IMR-90 (cell line): ENCODE measurements at regions not wholly inside any gene's neighbourhood (a gene's known extent, or its start where the extent isn't known, plus 50 kb on each side); places are given as distances from the start of the nearest gene placed in this dataset.

Experiments
- ATAC-seq: fragments of 200-7000 bp; cut with Tn5 transposase; 2 replicates; pipeline ENCODE4 v1.9.1; 2020; ENCODE audit warnings: low read depth, mild to moderate bottlenecking, moderate library complexity
- BruUV-seq: library from RNA; stranded (reverse); fragments of 400-500 nt; replicated peaks from 2 replicates; lab custom pipeline; 2021; lab: Mats Ljungman, UMichigan
- CTCF ChIA-PET: fragments of 300-600 bp; formaldehyde crosslinking; extraction: SDS; loops from one replicate; lab custom pipeline; 2021; ENCODE audit warnings: antibody characterized with exemption; lab: Yijun Ruan, JAX
- POLR2A ChIA-PET: fragments of 300-600 bp; sonication (Branson Sonifier 250); formaldehyde crosslinking; loops from one replicate; lab custom pipeline; 2022; ENCODE audit warnings: antibody characterized with exemption; ENCODE audit not compliant: unreplicated experiment; lab: Charles Lee
- DNase-seq: peaks from one replicate; pipeline ENCODE4 v3.0.0; 2013
- H2AFZ ChIP-seq: replicated peaks from 2 replicates; pipeline ENCODE3; 2013; ENCODE audit warnings: low read length, mild to moderate bottlenecking; ENCODE audit not compliant: poor library complexity
- H2AK5ac ChIP-seq: 2 replicates; pipeline ENCODE4 v1.6.1; 2013; ENCODE audit warnings: low read depth, low read length, inconsistent platforms
- H2AK9ac ChIP-seq: replicated peaks from 2 replicates; pipeline ENCODE3; 2013; ENCODE audit warnings: mild to moderate bottlenecking, low read depth, low read length, moderate library complexity; ENCODE audit not compliant: poor library complexity
- H2BK120ac ChIP-seq: 2 replicates; pipeline ENCODE4 v1.6.1; 2013; ENCODE audit warnings: low read depth, low read length, inconsistent platforms
- H2BK15ac ChIP-seq: 3 replicates; pipeline ENCODE4 v1.6.1; 2013; ENCODE audit warnings: low read depth, low read length, inconsistent platforms
- H2BK20ac ChIP-seq: 2 replicates; pipeline ENCODE4 v1.6.1; 2013; ENCODE audit warnings: low read depth, mild to moderate bottlenecking, inconsistent platforms, low read length, moderate library complexity
- H2BK5ac ChIP-seq: 2 replicates; pipeline ENCODE4 v1.6.1; 2013; ENCODE audit warnings: mild to moderate bottlenecking, low read depth, low read length, inconsistent platforms; ENCODE audit not compliant: poor library complexity, severe bottlenecking
- H3K14ac ChIP-seq: replicated peaks from 2 replicates; pipeline ENCODE4 v1.6.1; 2013; ENCODE audit warnings: low read depth, low read length, inconsistent platforms
- H3K18ac ChIP-seq: 2 replicates; pipeline ENCODE4 v1.6.1; 2013; ENCODE audit warnings: low read depth, low read length, control low read depth
- H3K23ac ChIP-seq: 2 replicates; pipeline ENCODE4 v1.6.1; 2013; ENCODE audit warnings: low read depth, low read length, inconsistent platforms
- H3K27ac ChIP-seq: 2 replicates; pipeline ENCODE4 v1.5.1; 2013; ENCODE audit warnings: mild to moderate bottlenecking, control low read depth, low read length; ENCODE audit not compliant: insufficient read depth
- H3K27me3 ChIP-seq: 2 replicates; pipeline ENCODE4 v1.6.1; 2013; ENCODE audit warnings: low read length; ENCODE audit not compliant: control insufficient read depth, insufficient read depth
- H3K36me3 ChIP-seq: 2 replicates; pipeline ENCODE4 v1.6.1; 2013; ENCODE audit warnings: low read length, mixed read lengths; ENCODE audit not compliant: control insufficient read depth, insufficient read depth
- H3K4ac ChIP-seq: 2 replicates; pipeline ENCODE4 v1.6.1; 2013; ENCODE audit warnings: low read depth, low read length, inconsistent platforms
- H3K4me1 ChIP-seq: 2 replicates; pipeline ENCODE4 v1.6.1; 2013; ENCODE audit warnings: low read length, mixed read lengths; ENCODE audit not compliant: control insufficient read depth, insufficient read depth
- H3K4me2 ChIP-seq: 2 replicates; pipeline ENCODE4 v1.6.1; 2013; ENCODE audit warnings: low read depth, mild to moderate bottlenecking, control low read depth, low read length, moderate library complexity
- H3K4me3 ChIP-seq: 2 replicates; pipeline ENCODE4 v1.5.1; 2013; ENCODE audit warnings: low read depth, mild to moderate bottlenecking, control low read depth, low read length, moderate library complexity; ENCODE audit not compliant: insufficient read depth
- H3K56ac ChIP-seq: 2 replicates; pipeline ENCODE4 v1.6.1; 2013; ENCODE audit warnings: low read length, inconsistent platforms; ENCODE audit not compliant: insufficient read depth; ENCODE audit errors: extremely low read depth
- H3K79me1 ChIP-seq, 2 experiments: 2 replicates each; pipeline ENCODE4 v1.6.1; 2013; ENCODE audit warnings: low read length in 2 of 2, inconsistent platforms in 1 of 2, low read depth in 1 of 2
- H3K9ac ChIP-seq: 2 replicates; pipeline ENCODE4 v1.6.1; 2013; ENCODE audit warnings: low read depth, low read length, control low read depth
- H3K9me1 ChIP-seq: 2 replicates; pipeline ENCODE4 v1.6.1; 2013; ENCODE audit warnings: low read length, inconsistent platforms; ENCODE audit not compliant: insufficient read depth
- H3K9me3 ChIP-seq: 2 replicates; pipeline ENCODE4 v1.6.1; 2013; ENCODE audit warnings: low read length; ENCODE audit not compliant: control insufficient read depth, insufficient read depth
- H4K20me1 ChIP-seq: 2 replicates; pipeline ENCODE4 v1.6.1; 2013; ENCODE audit warnings: low read length, inconsistent platforms; ENCODE audit not compliant: insufficient read depth
- H4K5ac ChIP-seq: 2 replicates; pipeline ENCODE4 v1.6.1; 2013; ENCODE audit warnings: mild to moderate bottlenecking, low read depth, low read length, control low read depth
- H4K8ac ChIP-seq, 2 experiments: 2 replicates each; pipeline ENCODE4 v1.6.1; 2013; ENCODE audit warnings: low read depth in 2 of 2, low read length in 2 of 2, control low read depth in 1 of 2, inconsistent platforms in 1 of 2
- H4K91ac ChIP-seq: 2 replicates; pipeline ENCODE4 v1.6.1; 2013; ENCODE audit warnings: low read depth, low read length, inconsistent platforms; ENCODE audit not compliant: insufficient read depth
- BHLHE40 ChIP-seq: fragments of 150-350 bp; IDR thresholded peaks from 2 replicates; pipeline ENCODE4 v1.6.1; 2016; ENCODE audit warnings: mild to moderate bottlenecking, low read depth, low read length
- CEBPB ChIP-seq: IDR thresholded peaks from 2 replicates; pipeline ENCODE4 v1.6.1; 2012; ENCODE audit warnings: low read depth, low read length, improper control_type of control experiment
- CHD1 ChIP-seq: IDR thresholded peaks from 2 replicates; pipeline ENCODE4 v1.6.1; 2012; ENCODE audit warnings: low read depth, low read length, improper control_type of control experiment
- FOS ChIP-seq: fragments of 150-350 bp; IDR thresholded peaks from 2 replicates; pipeline ENCODE4 v1.6.1; 2016; ENCODE audit warnings: low read depth, low read length
- MAFK ChIP-seq: IDR thresholded peaks from 2 replicates; pipeline ENCODE4 v1.6.1; 2012; ENCODE audit warnings: low read depth, low read length, improper control_type of control experiment
- MAZ ChIP-seq: IDR thresholded peaks from 2 replicates; pipeline ENCODE4 v1.6.1; 2012; ENCODE audit warnings: low read depth, mild to moderate bottlenecking, low read length, improper control_type of control experiment, moderate library complexity, borderline replicate concordance
- MXI1 ChIP-seq: IDR thresholded peaks from 2 replicates; pipeline ENCODE4 v1.6.1; 2012; ENCODE audit warnings: low read depth, mild to moderate bottlenecking, low read length, moderate library complexity, borderline replicate concordance
- NFE2L2 ChIP-seq: fragments of 150-350 bp; IDR thresholded peaks from 2 replicates; pipeline ENCODE4 v1.6.1; 2016; ENCODE audit warnings: low read depth, mild to moderate bottlenecking, low read length
- POLR2A ChIP-seq: IDR thresholded peaks from 2 replicates; pipeline ENCODE4 v1.6.1; 2012; ENCODE audit warnings: mild to moderate bottlenecking, low read depth, low read length
- RAD21 ChIP-seq: IDR thresholded peaks from 2 replicates; pipeline ENCODE4 v1.6.1; 2012; ENCODE audit warnings: low read length, improper control_type of control experiment
- RCOR1 ChIP-seq: IDR thresholded peaks from 2 replicates; pipeline ENCODE4 v1.6.1; 2012; ENCODE audit warnings: mild to moderate bottlenecking, low read length, improper control_type of control experiment; ENCODE audit not compliant: insufficient replicate concordance
- RFX5 ChIP-seq: IDR thresholded peaks from 2 replicates; pipeline ENCODE4 v1.8.0; 2012; ENCODE audit warnings: low read depth, mild to moderate bottlenecking, low read length, moderate library complexity
- SMC3 ChIP-seq: fragments of 150-350 bp; IDR thresholded peaks from 2 replicates; pipeline ENCODE4 v1.6.1; 2016; ENCODE audit warnings: low read depth, mild to moderate bottlenecking, antibody characterized with exemption, low read length, moderate library complexity
- USF2 ChIP-seq: fragments of 150-350 bp; IDR thresholded peaks from 2 replicates; pipeline ENCODE4 v1.6.1; 2017; ENCODE audit warnings: mild to moderate bottlenecking, antibody characterized with exemption, low read length, low read depth
- WGBS, 2 experiments: methylation state at CpG; one replicate each; pipeline versions ENCODE4 v1.1.5 to v1.1.7; 2013; ENCODE audit warnings: missing lambda C conversion rate in 2 of 2; ENCODE audit not compliant: insufficient read length in 1 of 2; ENCODE audit errors: extremely low coverage in 2 of 2; 5-methylcytosine and 5-hydroxymethylcytosine counted together
- dilution Hi-C: fragments of 300-500 bp; cut with HindIII; formaldehyde crosslinking; loops from one replicate; pipeline ENCODE4 v1.14.3; 2018; ENCODE audit warnings: low sequenced_read_pairs; ENCODE audit not compliant: unreplicated experiment
- in situ Hi-C: fragments of 300-500 bp; cut with MboI; formaldehyde crosslinking; loops from 3 replicates; pipeline ENCODE4 v1.14.3; 2019; ENCODE audit warnings: low sequenced_read_pairs, inconsistent platforms, mixed read lengths
- intact Hi-C: fragments of 100-400 bp; cut with micrococcal nuclease; formaldehyde crosslinking; loops from 2 replicates; pipeline ENCODE4 v1.10.0; 2022
- TF ChIP-seq, protein P1 (sequence below): conservative IDR thresholded peaks from 2 replicates; pipeline ENCODE4 v1.5.1; 2012; ENCODE audit warnings: mild to moderate bottlenecking, low read depth, low read length, improper control_type of control experiment
- TF ChIP-seq, protein P2 (sequence below): fragments of 150-350 bp; IDR thresholded peaks from 2 replicates; pipeline ENCODE4 v1.6.1; 2016; ENCODE audit warnings: low read depth, mild to moderate bottlenecking, low read length, moderate library complexity, borderline replicate concordance

GRCh38 chr4:15233264-15233597, 194.6 kb upstream of the C1QTNF7 start:
- CTCF ChIA-PET: interaction anchor here (0.7 to 2.8 kb wide), 5 partner anchors 106 to 224 kb away, joined by 3 to 14 read pairs (median 3); no protein-coding TSS in a partner anchor
- Histone ChIP-seq H3K9me3 (no peaks in the 10 kb centered on the region), H3K36me3 (no peaks in the 10 kb centered on the region), H4K91ac (peak overlapping the region; percentile 85), H2BK120ac (peak overlapping the region; percentile 90), H2BK20ac (peak overlapping the region; percentile 78), H3K4me3 (no peak overlapping the region), H3K27ac (peak overlapping the region; percentile 70; the same call in 1 of the 2 replicates), H3K14ac (peak overlapping the region; percentile 10), H3K79me1 (no peaks in the 10 kb centered on the region), H3K4me2 (peak overlapping the region; percentile 69), H4K20me1 (peaks cover 3% of the 10 kb centered on the region; the same call in 1 of the 2 replicates), H3K23ac (0 out of 2 replicates have a peak overlapping the region, but pooled peaks have one; percentile 69), H2AK5ac (peak overlapping the region; percentile 93), H4K8ac (peak overlapping the region; percentile 13 to 67; a peak in 3 of 4 replicates), H3K18ac (peak overlapping the region; percentile 87), H3K4ac (peak overlapping the region; percentile 84), H4K5ac (peak overlapping the region; percentile 68), H3K4me1 (peaks cover 27% of the 10 kb centered on the region), H3K9me1 (peaks cover 23% of the 10 kb centered on the region), H2BK5ac (peak overlapping the region; percentile 9), H3K27me3 (no peaks in the 10 kb centered on the region), H2AFZ (peak overlapping the region; percentile 72), H2AK9ac (no peak overlapping the region), H2BK15ac (peak overlapping the region; percentile 77; the same call in 2 of the 3 replicates), H3K9ac (no peak overlapping the region; the same call in 1 of the 2 replicates), H3K56ac (peak overlapping the region; percentile 13; the same call in 1 of the 2 replicates)
- DNase-seq (no peak), ATAC-seq (no peak)
- no TSS peak for BruUV-seq
- TF ChIP-seq RCOR1 (no peak), USF2 (no peak), MAZ (no peak), FOS (no peak), MAFK (no peak), RFX5 (no peak), POLR2A (no peak), MXI1 (no peak), CHD1 (no peak), CEBPB (no peak), BHLHE40 (no peak), SMC3 (no peak), NFE2L2 (no peak), RAD21 (no peak)
- TF ChIP-seq, protein P1, sequence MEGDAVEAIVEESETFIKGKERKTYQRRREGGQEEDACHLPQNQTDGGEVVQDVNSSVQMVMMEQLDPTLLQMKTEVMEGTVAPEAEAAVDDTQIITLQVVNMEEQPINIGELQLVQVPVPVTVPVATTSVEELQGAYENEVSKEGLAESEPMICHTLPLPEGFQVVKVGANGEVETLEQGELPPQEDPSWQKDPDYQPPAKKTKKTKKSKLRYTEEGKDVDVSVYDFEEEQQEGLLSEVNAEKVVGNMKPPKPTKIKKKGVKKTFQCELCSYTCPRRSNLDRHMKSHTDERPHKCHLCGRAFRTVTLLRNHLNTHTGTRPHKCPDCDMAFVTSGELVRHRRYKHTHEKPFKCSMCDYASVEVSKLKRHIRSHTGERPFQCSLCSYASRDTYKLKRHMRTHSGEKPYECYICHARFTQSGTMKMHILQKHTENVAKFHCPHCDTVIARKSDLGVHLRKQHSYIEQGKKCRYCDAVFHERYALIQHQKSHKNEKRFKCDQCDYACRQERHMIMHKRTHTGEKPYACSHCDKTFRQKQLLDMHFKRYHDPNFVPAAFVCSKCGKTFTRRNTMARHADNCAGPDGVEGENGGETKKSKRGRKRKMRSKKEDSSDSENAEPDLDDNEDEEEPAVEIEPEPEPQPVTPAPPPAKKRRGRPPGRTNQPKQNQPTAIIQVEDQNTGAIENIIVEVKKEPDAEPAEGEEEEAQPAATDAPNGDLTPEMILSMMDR: no peak
- TF ChIP-seq, protein P2, sequence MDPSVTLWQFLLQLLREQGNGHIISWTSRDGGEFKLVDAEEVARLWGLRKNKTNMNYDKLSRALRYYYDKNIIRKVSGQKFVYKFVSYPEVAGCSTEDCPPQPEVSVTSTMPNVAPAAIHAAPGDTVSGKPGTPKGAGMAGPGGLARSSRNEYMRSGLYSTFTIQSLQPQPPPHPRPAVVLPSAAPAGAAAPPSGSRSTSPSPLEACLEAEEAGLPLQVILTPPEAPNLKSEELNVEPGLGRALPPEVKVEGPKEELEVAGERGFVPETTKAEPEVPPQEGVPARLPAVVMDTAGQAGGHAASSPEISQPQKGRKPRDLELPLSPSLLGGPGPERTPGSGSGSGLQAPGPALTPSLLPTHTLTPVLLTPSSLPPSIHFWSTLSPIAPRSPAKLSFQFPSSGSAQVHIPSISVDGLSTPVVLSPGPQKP: no peak
- 33% methylated on average over 1 of the region's 4 CpGs; no CpG with 5 or more reads in 1 of the 2 experiments for WGBS, 2 experiments
- in situ Hi-C loops: no loop called here
- intact Hi-C loops: loop anchor here (5.0 to 10.0 kb wide), 2 partner anchors 231 to 772 kb away; partner anchors contain the start of gene CPEB2
- dilution Hi-C loops: no loop called here
- POLR2A ChIA-PET: interaction anchor here (0.5 kb wide), 1 partner anchor 83 kb away, joined by 4 read pairs; no protein-coding TSS in a partner anchor
